ENCODE measurements at regions not wholly inside any gene's neighbourhood (a gene's known extent, or its start where the extent isn't known, plus 50 kb on each side); places are given as distances from the start of the nearest gene placed in this dataset.

DNA sequence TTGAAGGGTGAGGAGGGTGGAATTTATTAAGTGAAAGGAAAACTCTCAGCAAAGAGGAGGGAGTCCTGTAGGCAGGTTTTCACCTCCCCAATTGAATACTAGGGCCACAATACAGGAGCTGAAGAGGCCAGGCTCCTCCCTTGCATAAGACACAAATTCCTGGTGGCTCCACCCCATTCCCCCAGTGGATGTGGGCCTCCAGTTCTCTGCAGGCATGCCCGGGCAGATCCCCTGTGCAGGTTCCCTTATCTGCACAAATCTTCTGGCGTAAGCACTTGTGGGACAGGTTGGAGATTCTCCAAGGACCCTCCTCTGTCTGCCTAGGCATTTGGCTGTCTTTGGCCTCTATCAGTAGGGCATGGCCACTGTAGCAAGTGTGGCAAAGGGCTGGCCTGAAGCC is 847.1 kb upstream of the MBL2 start:
- H3K27ac ChIP-seq (ENCODE audit: low read depth, low read length), result no peak overlapping the region
- BruUV-seq (replicated peaks), result no TSS peak
- ChIA-PET RAD21 (ENCODE audit: low non-redundant PET in 1 of 2, low total read pairs in 2 of 2, uncharacterized antibody in 2 of 2, unreplicated experiment in 2 of 2) (no interaction called here), POLR2A (no interaction called here), CTCF (no interaction called here)
- DNase-seq (ENCODE audit: low read depth, low spot score) (no peak), ATAC-seq (no peak)
- H3K4me3 ChIP-seq (replicated peaks in 1 of 2; ENCODE audit: low read depth in 1 of 2, low read length in 2 of 2), result no peak overlapping the region
- H3K36me3 ChIP-seq (ENCODE audit: control insufficient read depth in 1 of 2, insufficient read depth in 2 of 2, low read length in 2 of 2), result no peaks in the 10 kb centered on the region
- no peak overlapping the region for H3K4me2 ChIP-seq (ENCODE audit: low read length)
- TF ChIP-seq ZFX (IDR thresholded peaks at IDR 0.05) (no peak), FOSL1 (IDR thresholded peaks at IDR 0.05; ENCODE audit: low read depth) (no peak), EZH2phosphoT487 (IDR thresholded peaks at IDR 0.05; ENCODE audit: borderline replicate concordance) (no peak), POLR2A (IDR thresholded peaks at IDR 0.05; ENCODE audit: borderline replicate concordance, extremely low read depth, insufficient read depth, insufficient read length) (no peak), SRF (IDR thresholded peaks at IDR 0.05; ENCODE audit: low read depth) (no peak), RAD21 (IDR thresholded peaks at IDR 0.05; ENCODE audit: low read depth) (no peak), CBX3 (IDR thresholded peaks at IDR 0.05; ENCODE audit: low read depth) (no peak), ZNF274 (IDR thresholded peaks at IDR 0.05; ENCODE audit: low read depth, low read length) (no peak), CEBPB (IDR thresholded peaks at IDR 0.05; ENCODE audit: low read depth) (no peak), ELF1 (IDR thresholded peaks at IDR 0.05; ENCODE audit: borderline replicate concordance, low read depth) (no peak)
- TF ChIP-seq, protein P1, sequence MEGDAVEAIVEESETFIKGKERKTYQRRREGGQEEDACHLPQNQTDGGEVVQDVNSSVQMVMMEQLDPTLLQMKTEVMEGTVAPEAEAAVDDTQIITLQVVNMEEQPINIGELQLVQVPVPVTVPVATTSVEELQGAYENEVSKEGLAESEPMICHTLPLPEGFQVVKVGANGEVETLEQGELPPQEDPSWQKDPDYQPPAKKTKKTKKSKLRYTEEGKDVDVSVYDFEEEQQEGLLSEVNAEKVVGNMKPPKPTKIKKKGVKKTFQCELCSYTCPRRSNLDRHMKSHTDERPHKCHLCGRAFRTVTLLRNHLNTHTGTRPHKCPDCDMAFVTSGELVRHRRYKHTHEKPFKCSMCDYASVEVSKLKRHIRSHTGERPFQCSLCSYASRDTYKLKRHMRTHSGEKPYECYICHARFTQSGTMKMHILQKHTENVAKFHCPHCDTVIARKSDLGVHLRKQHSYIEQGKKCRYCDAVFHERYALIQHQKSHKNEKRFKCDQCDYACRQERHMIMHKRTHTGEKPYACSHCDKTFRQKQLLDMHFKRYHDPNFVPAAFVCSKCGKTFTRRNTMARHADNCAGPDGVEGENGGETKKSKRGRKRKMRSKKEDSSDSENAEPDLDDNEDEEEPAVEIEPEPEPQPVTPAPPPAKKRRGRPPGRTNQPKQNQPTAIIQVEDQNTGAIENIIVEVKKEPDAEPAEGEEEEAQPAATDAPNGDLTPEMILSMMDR (IDR thresholded peaks at IDR 0.05 in 2 of 3, conservative IDR thresholded peaks at IDR 0.05 in 1 of 3; ENCODE audit: borderline replicate concordance in 1 of 3, insufficient read depth in 1 of 3, low read depth in 2 of 3, low read length in 2 of 3), result no peak
- TF ChIP-seq, protein P2, sequence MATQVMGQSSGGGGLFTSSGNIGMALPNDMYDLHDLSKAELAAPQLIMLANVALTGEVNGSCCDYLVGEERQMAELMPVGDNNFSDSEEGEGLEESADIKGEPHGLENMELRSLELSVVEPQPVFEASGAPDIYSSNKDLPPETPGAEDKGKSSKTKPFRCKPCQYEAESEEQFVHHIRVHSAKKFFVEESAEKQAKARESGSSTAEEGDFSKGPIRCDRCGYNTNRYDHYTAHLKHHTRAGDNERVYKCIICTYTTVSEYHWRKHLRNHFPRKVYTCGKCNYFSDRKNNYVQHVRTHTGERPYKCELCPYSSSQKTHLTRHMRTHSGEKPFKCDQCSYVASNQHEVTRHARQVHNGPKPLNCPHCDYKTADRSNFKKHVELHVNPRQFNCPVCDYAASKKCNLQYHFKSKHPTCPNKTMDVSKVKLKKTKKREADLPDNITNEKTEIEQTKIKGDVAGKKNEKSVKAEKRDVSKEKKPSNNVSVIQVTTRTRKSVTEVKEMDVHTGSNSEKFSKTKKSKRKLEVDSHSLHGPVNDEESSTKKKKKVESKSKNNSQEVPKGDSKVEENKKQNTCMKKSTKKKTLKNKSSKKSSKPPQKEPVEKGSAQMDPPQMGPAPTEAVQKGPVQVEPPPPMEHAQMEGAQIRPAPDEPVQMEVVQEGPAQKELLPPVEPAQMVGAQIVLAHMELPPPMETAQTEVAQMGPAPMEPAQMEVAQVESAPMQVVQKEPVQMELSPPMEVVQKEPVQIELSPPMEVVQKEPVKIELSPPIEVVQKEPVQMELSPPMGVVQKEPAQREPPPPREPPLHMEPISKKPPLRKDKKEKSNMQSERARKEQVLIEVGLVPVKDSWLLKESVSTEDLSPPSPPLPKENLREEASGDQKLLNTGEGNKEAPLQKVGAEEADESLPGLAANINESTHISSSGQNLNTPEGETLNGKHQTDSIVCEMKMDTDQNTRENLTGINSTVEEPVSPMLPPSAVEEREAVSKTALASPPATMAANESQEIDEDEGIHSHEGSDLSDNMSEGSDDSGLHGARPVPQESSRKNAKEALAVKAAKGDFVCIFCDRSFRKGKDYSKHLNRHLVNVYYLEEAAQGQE (IDR thresholded peaks at IDR 0.05; ENCODE audit: low read depth), result no peak
- TF ChIP-seq, protein P3, sequence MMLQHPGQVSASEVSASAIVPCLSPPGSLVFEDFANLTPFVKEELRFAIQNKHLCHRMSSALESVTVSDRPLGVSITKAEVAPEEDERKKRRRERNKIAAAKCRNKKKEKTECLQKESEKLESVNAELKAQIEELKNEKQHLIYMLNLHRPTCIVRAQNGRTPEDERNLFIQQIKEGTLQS (IDR thresholded peaks at IDR 0.05), result no peak
- H4K20me1 ChIP-seq (ENCODE audit: insufficient read depth), result no peaks in the 10 kb centered on the region
- intact Hi-C loops (cut with micrococcal nuclease), result no loop called here
- no peaks in the 10 kb centered on the region for H3K9me2 ChIP-seq (ENCODE audit: insufficient read depth)
- H3K27me3 ChIP-seq (ENCODE audit: insufficient read depth, low read length), result no peaks in the 10 kb centered on the region
- no peaks in the 10 kb centered on the region for H3K79me2 ChIP-seq (ENCODE audit: insufficient read depth, low read length)
- H3K4me1 ChIP-seq (ENCODE audit: control insufficient read depth in 1 of 2, insufficient read depth in 2 of 2, low read length in 2 of 2), result no peaks in the 10 kb centered on the region
- no peak overlapping the region for H3K9ac ChIP-seq (ENCODE audit: low read length)
- peaks cover 3 to 20% of the 10 kb centered on the region in 2 experiments; a peak in 2 of 4 replicates for H3K9me3 ChIP-seq (ENCODE audit: control insufficient read depth in 1 of 2, insufficient read depth in 1 of 2, low read depth in 1 of 2, low read length in 2 of 2)
- H2AFZ ChIP-seq (ENCODE audit: low read depth, low read length, poor library complexity, severe bottlenecking), result no peak overlapping the region
